ENCODE measurements at regions not wholly inside any gene's neighbourhood (a gene's known extent, or its start where the extent isn't known, plus 50 kb on each side); places are given as distances from the start of the nearest gene placed in this dataset.

DNA sequence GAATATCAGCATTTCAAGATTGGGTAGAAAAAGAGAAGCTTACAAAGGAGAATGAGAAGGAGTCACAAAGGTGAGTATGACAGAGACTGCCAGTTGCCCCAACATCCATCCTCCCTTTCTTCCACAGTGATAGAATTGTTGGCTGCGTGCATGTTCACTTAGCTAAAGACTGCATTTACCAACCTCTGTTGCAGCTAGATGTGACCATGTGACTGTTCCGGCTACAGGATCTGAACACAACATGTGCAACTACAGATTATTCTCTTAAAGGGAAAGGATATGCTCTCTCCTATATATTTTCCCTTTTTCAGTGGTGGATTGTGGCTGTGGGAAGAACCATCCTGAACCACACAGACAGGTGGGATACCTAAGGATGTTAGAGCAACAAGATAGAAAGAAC lies 60.5 kb upstream of the ZNRF2 start:
- Histone ChIP-seq H3K4me3 (no peak overlapping the region), H3K27me3 (no peaks in the 10 kb centered on the region), H3K36me3 (no peaks in the 10 kb centered on the region), H3K4me1 (peaks cover 12 to 33% (median 21%) of the 10 kb centered on the region in 4 donors), H3K9me3 (peaks cover 0 to 6% (median 0%) of the 10 kb centered on the region in 4 donors), H3K27ac (peak overlapping the region in 1 of 5 donors; percentile 86)
- intact Hi-C loops (cut with DNase I; ENCODE audit: low total_unique reads) = no loop called here
- WGBS, 5 donors = 76 to 90% (median 84%) methylated on average over 2 of the region's 2 CpGs
- no peak for DNase-seq
- TF ChIP-seq POLR2A (IDR thresholded peaks at IDR 0.05) (no peak), POLR2AphosphoS5 (IDR thresholded peaks at IDR 0.05) (no peak), EP300 (IDR thresholded peaks at IDR 0.05) (no peak)
- TF ChIP-seq, protein P1, sequence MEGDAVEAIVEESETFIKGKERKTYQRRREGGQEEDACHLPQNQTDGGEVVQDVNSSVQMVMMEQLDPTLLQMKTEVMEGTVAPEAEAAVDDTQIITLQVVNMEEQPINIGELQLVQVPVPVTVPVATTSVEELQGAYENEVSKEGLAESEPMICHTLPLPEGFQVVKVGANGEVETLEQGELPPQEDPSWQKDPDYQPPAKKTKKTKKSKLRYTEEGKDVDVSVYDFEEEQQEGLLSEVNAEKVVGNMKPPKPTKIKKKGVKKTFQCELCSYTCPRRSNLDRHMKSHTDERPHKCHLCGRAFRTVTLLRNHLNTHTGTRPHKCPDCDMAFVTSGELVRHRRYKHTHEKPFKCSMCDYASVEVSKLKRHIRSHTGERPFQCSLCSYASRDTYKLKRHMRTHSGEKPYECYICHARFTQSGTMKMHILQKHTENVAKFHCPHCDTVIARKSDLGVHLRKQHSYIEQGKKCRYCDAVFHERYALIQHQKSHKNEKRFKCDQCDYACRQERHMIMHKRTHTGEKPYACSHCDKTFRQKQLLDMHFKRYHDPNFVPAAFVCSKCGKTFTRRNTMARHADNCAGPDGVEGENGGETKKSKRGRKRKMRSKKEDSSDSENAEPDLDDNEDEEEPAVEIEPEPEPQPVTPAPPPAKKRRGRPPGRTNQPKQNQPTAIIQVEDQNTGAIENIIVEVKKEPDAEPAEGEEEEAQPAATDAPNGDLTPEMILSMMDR (IDR thresholded peaks at IDR 0.05) = no peak

DNA sequence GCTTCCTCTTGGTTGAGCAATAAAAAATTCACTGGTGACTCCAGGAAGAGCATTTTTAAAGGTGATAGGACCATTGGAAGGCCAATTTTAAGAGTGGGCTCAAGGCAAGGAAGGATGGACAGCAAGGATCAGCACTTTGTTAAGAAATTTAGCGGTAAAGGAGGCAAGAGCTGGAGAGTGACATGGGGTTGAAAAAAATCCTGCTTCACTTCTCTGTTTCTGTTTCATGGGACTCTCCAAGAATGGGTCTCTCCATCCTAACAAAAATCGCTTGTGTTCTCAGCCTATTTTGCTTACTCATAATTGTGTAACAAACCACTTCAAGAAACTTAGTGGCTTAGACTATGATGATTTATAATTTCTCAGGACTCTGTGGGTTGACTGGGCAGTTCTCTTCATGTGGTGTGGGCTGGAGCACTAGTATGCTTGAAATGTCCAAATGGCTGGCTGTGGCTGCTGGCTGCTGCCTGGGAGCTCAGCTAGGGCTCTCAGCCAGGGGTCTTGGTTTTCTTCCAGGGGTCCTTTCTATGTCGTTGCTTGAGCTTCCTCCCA lies 59.8 kb upstream of the ZNRF2 start:
- TF ChIP-seq POLR2AphosphoS5 (IDR thresholded peaks at IDR 0.05) (no peak), POLR2A (IDR thresholded peaks at IDR 0.05) (no peak), EP300 (IDR thresholded peaks at IDR 0.05) (no peak)
- TF ChIP-seq, protein P1 (IDR thresholded peaks at IDR 0.05) = no peak
- Histone ChIP-seq H3K4me1 (peaks cover 12 to 33% (median 21%) of the 10 kb centered on the region in 4 donors), H3K36me3 (no peaks in the 10 kb centered on the region), H3K27ac (peak overlapping the region; percentile 20 to 89 (median 82)), H3K27me3 (no peaks in the 10 kb centered on the region), H3K4me3 (no peak overlapping the region), H3K9me3 (peaks cover 0 to 1% (median 0%) of the 10 kb centered on the region in 4 donors)
- 60 to 78% (median 73%) methylated on average over 3 of the region's 3 CpGs for WGBS, 5 donors
- intact Hi-C loops (cut with DNase I; ENCODE audit: low total_unique reads) = no loop called here
- no peak for DNase-seq

DNA sequence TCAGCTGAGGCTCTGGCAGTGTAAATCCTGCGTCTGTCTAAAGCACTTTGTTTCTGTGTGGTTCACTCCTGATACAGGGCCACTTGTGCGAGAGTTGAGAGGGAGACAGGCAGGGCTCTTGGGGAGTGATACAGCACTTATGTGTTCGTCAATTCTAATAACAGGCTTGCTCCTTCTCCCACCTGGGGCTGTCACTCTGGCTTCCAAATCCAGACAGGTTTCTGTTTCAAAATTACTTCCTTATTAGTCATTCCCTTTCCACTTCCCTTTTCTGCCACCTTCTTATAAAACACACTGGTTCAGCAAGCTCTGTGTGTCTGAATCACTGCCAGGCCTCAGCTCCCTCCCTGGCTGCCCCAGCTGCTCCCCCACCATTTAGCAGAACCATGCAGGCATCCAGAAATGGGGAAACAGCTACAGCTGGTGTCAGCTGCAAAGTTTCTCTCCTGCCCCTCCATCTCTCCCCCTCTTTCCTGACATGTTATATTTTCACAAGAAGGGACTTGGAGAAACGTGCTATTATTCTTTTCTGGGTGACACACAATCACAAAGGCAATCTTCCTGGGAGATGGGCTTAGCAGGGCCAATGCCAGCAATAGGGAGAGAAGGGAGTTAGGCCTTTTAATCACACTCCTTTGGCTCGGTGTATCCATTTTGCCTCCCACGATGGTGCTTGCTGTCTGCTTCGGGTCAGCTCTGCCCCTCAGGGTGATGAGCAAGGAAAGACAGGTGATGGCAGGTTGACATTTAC lies 58.4 kb upstream of the ZNRF2 start:
- DNase-seq = peak; percentile 83 to 90
- 22 to 35% (median 31%) methylated on average over 7 of the region's 7 CpGs for WGBS, 5 donors
- intact Hi-C loops (cut with DNase I; ENCODE audit: low total_unique reads) = no loop called here
- Histone ChIP-seq H3K27ac (peak overlapping the region; percentile 71 to 90 (median 86)), H3K9me3 (no peaks in the 10 kb centered on the region), H3K4me1 (peaks cover 12 to 33% (median 21%) of the 10 kb centered on the region in 4 donors), H3K27me3 (no peaks in the 10 kb centered on the region), H3K36me3 (no peaks in the 10 kb centered on the region), H3K4me3 (no peak overlapping the region)
- TF ChIP-seq, protein P1 (IDR thresholded peaks at IDR 0.05) = no peak
- TF ChIP-seq EP300 (IDR thresholded peaks at IDR 0.05) (no peak), POLR2AphosphoS5 (IDR thresholded peaks at IDR 0.05) (peak in 1 of 3 donors; percentile 59)

DNA sequence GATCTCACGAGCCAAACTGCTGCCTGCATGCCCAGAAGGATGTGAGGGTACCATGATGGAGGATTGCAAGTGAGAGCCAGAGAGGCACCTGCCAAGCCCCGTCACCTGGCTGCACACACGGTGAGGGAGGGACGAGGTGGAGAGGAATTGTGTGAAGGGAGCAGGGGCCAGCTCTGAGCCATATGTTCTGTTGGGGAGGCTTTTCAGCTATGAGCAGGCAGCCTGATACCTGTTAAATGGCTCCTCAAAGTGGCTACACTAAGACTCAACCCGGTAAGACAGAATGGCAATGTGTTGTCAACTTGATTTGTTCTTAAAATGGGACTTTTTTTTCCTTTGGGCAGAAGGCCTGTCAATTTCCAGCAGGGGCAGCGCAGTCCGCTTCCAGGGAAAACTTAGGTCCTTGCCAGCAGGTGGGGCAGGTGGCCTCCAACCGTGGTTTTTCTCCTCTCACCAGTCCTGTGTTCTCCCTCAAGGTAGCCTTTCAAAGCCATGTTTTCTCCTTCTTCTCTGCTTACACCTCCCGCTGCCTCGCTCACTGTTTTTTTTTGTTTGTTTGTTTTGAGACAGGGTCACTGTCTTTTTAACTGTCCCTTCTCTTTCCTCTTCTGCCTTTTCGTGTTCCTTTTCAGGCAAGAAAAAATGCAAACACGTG lies 57.7 kb upstream of the ZNRF2 start:
- peak; percentile 75 to 79 for DNase-seq
- H3K27ac ChIP-seq = peak overlapping the region; percentile 71 to 90 (median 86)
- no peak overlapping the region for H3K4me3 ChIP-seq
- intact Hi-C loops (cut with DNase I; ENCODE audit: low total_unique reads) = no loop called here
- peaks cover 12 to 33% (median 21%) of the 10 kb centered on the region in 4 donors for H3K4me1 ChIP-seq
- no peaks in the 10 kb centered on the region for H3K9me3 ChIP-seq
- no peaks in the 10 kb centered on the region for H3K27me3 ChIP-seq
- TF ChIP-seq POLR2A (IDR thresholded peaks at IDR 0.05) (no peak), EP300 (IDR thresholded peaks at IDR 0.05) (no peak)
- TF ChIP-seq, protein P1 (IDR thresholded peaks at IDR 0.05) = peak in 5 of 7 experiments; percentile 25 to 81 (median 41)
- 33 to 62% (median 46%) methylated on average over 12 of the region's 12 CpGs for WGBS, 5 donors
- H3K36me3 ChIP-seq = no peaks in the 10 kb centered on the region

All from stomach (tissue), 8 donors.